PC-3 (cell line): ENCODE measurements at regions not wholly inside any gene's neighbourhood (a gene's known extent, or its start where the extent isn't known, plus 50 kb on each side); places are given as distances from the start of the nearest gene placed in this dataset.

Experiments
- CTCF ChIP-seq: fragments of 300-600 bp; sonication (generic); conservative IDR thresholded peaks from 2 replicates; pipeline ENCODE4 v1.5.1; 2017; ENCODE audit warnings: antibody characterized with exemption, low read depth, mild to moderate bottlenecking, low read length
- EZH2 ChIP-seq: fragments of 300-600 bp; sonication (generic); IDR thresholded peaks from one replicate; pipeline ENCODE4 v1.6.1; 2017; ENCODE audit warnings: antibody characterized with exemption, mild to moderate bottlenecking, low read length; ENCODE audit not compliant: unreplicated experiment
- EZH2phosphoT487 ChIP-seq: fragments of 300-600 bp; sonication (generic); IDR thresholded peaks from 2 replicates; pipeline ENCODE4 v1.6.1; 2018; ENCODE audit warnings: mild to moderate bottlenecking, antibody characterized with exemption, low read length, borderline replicate concordance

GRCh38 chr4:82042042-82042441 is 331.7 kb downstream of the HNRNPD start:
- TF ChIP-seq EZH2phosphoT487 (no peak), CTCF (no peak), EZH2 (no peak)
